Fibroblast of skin of right biceps (primary cell): ENCODE measurements at regions not wholly inside any gene's neighbourhood (a gene's known extent, or its start where the extent isn't known, plus 50 kb on each side); places are given as distances from the start of the nearest gene placed in this dataset.

Experiments
- DNase-seq: peaks from one replicate; pipeline ENCODE4 v3.0.0-alpha.2; 2013

DNA sequence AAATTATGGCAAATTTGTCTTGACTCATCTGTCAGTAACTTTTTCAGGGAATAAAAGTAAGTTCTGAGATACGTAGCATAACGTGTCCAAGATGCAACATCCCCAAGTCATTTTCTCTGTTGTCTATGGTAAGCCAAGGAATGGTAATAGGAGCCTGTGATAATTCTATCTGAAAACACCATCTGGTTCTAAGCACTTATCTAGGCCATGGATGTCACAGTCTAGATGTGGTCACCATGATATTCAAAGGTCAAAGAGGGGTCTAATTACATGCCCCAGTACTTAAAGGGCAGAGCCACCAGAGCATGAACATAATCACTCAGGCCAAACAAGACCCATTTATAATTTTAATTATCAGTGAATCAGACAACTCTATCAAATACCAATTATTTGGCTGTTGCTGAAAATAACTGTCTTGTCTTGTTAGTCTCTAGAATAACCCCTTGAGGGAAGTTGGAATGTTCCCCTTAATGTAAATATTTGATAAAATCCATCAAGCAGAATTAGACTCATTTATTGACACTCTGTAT, 225.1 kb upstream of the MPPED2 start:
- no peak for DNase-seq

DNA sequence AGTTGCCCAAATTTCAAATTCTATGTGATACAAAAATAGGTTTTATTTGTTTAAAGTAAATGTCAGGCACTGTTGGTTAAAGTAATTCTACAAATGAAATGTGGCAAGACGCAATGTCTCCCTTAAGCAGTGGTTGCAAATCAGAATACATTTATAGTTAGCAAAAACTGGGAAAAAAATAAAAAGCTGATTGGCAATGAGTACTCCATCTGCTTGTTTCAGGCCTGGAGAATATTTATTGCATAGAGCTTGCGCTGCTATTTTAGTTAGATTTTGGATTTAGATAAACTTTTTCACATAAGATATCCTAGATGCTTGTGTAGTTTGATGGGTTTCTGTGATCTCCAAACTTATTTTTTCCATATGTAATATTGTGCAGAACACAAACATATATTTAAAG, 224.0 kb upstream of the MPPED2 start:
- no peak for DNase-seq

DNA sequence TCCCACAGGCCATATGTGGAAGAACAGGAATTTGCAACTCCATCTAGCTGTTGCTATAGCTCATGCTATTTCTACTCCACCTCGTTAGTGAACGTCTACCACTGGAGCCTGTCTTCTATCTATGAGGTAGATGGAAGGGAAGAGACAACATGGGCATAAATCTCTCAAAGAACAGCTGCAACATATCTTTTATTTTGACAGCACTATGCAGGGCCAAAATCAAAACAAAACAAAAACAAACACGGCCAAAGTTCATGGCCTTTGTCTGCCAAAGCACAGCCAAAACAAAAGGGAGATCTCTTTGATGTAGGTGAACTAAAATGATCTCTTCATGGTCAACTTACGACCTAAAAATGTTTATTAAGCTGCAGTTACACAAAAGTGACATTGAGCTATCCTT, 215.2 kb upstream of the MPPED2 start:
- no peak for DNase-seq

DNA sequence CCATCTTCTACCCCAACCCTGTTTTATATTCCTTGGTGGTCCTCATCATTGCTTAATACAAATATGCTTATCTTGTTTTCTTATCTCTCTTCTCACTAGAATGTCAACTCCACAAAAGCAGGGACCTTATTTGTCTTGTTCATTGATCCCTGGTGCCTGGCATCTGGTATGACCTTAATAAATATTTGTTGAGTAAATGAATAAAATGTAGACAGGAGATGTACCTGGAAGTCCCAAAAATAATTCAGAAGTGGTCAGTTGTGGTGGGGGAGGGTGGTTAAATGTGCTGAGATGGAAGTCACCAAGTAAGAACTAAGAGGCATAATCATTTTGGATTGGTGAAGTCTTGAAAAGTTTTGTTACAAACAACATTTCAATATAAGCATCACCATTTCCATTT, 214.8 kb upstream of the MPPED2 start:
- DNase-seq = no peak

DNA sequence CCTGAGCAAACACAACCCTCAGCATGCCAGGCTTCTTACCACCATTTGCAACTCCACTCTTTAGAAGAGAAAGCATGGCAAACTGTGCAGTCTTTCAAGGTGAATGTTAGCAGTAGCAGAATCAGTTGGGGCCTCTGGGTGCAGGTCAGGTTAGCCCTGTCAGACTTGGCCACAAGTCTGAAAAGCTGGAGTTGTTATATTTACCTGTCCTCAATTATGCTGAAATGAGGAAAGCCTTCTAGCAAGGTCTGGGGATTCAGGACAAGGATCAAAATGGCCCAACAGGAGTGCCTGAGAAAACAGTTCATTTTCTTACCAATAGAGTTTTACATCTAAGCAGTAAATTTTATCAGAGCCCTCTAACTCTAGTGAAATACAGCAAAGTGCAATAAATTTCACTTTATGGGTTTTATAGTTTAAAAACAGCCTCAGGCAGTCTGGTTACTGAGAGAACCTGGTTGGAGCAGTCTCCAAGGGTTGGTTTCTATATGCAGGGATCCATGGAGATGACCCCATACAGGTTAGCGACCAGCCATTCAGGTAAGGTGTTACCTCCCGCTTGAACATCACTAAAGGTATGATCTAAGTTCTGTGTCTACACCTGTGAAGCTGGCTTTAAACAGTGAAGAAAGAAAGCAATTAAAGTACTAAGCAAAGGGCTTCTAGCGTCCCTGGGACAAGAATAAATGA, 212.5 kb upstream of the MPPED2 start:
- no peak for DNase-seq

DNA sequence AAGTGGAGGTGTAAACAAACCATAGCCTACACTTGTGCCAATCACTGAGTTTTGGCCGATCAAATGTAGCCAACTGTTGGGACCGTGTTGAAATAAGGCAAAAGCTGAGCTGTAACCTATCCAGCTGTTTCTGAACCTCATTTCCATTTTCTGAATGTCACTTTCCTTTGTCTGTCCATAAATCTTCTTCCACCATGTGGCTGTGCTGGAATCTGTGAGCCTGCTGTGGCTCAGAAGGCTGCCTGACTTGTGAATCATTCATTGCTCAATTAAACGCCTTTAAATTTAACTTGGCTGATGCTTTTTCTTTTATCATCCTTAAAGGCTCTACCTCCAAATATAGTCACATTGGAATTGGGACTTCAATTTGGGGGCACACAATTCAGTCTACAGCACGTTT, 203.1 kb upstream of the MPPED2 start:
- DNase-seq = peak; percentile 86

DNA sequence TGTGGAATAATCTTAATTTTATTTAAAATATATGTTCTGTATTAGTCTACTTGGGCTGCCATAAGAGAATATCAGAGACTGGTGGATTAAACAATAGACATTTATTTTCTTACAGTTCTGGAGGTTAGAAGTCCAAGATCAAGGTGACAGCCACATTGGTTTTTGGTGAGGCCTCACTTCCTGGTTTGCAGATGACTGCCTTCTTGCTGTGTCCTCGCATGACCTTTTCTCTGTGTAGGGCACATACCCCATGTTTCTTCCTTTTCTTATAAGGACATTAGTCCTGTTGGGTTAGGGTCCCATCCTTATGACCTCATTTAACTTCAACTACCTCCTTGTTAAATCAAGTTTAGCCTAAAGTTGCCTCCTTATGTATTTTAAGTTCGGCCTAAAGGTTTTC, 202.7 kb upstream of the MPPED2 start:
- peak; percentile 10 for DNase-seq

DNA sequence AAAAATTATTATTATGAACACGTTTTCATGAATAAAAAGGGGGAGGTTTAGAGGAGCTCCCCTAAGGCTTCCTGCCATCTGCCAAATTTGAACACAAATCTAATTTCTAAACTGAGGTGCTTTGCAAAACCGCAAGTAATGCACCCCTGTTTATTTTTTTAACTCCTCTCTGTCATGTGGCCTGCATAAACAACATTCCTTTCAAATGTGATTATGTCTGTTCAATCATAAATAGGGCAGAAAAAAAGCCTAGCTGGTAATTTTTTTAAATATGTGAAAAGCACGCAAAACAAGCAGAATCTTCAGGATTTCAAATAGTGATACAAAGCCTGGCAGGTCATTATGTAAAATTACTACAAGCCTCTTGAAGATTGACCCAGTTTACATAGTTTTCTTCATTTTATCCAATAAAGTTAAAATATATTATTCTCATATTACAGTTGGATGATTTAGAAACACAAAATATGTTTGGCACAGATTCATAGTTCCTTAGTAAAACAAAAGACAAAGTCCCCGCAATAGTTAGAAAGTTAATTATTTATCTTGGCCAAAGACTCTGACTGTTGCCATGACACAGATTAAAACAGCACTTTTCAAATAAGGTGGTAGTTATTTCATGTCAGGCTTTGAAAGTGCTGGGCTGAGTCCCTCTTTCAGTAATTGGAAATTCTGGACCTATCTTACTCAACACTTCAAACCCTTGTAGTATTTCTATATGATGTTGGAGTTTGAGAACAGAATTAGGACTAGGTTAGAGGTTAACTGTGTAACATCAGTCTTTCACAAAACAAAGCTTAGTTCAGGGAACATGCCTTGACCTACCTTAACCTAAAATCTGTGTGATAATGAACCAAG, 200.3 kb upstream of the MPPED2 start:
- peak; percentile 58 for DNase-seq

DNA sequence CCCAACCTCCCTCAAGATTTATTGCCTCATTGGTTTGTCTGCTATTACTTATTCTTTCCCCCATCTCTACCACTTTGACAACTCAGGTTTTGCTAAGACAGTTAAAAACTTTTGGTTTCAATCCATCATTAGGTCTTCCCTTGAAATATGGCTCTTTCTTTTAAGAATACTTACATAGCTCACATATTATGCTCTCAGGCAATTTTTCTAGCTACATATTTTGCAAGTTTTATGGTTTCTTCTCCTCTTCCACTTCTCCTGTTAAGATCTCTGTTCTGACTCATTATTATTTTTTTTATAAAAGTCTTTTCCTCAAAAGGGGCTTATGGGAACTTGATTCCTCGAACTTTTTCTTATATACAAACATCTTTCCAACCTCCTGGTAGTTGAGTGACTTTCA, 192.4 kb upstream of the MPPED2 start:
- DNase-seq = peak; percentile 26

DNA sequence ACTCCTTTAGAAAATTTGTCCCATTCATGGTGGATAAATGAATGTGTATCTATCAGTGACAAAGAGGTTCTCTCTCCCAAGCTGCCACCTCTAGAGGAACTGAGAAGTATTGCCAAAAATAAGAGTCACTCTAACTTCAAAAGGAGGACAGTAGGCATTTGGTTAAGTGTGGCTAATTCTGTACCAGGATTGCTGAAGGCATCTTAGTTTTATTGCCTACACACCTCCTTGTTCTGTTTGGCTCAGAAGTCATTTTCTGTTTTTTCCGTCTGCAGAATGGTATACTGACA, 189.0 kb upstream of the MPPED2 start:
- no peak for DNase-seq

DNA sequence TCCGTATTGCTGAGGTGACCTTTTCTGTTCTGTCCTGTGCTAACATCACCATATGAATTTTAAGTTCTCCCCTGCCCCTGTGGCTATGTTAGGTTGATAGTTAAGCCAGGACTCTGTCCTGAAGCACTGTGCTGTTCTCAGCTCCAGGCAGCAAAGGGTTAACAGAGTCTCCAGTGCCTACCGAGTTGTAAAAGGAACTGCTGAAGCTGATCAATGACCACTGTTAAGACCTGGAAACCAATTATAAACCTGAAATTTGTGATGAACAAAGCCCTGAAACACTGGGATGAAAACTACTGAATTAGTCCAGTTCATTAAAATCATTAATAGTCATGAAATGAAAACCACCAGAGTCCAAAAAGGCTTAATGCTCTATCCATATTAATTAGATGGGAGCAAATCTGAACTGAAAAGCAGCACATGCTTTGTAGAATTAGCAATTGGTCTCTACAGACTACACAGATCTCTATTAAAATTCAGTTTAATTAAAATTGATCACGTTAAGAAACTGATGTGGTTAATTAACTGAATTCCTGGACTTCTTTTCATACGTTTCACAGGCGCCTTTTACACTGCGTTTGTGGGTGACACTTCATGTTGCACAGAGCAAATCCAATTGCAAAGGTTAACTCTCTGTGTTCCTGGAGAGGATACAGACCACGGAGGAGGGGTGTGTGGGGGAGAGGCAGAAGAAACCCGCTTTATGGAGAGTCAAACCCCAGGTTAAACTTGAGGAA, 188.5 kb upstream of the MPPED2 start:
- no peak for DNase-seq

DNA sequence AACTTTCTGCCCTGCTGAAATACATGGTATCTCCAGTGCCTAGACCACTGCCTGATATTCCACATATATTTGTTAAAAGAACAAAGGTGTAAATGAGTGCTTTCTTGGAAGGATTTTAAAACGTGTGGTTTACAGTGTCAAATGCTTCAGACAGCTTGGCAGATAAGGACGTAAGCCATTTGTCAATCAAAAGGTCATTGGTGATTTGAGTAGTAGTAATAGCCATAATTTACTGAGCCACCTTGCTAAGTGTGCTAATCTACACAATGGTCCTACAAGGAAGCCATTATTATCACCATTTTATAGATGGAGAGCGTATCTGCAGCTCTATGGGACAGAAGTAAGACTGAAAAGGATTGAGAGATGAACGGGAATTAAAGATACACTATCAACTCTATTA, 186.8 kb upstream of the MPPED2 start:
- DNase-seq = no peak

DNA sequence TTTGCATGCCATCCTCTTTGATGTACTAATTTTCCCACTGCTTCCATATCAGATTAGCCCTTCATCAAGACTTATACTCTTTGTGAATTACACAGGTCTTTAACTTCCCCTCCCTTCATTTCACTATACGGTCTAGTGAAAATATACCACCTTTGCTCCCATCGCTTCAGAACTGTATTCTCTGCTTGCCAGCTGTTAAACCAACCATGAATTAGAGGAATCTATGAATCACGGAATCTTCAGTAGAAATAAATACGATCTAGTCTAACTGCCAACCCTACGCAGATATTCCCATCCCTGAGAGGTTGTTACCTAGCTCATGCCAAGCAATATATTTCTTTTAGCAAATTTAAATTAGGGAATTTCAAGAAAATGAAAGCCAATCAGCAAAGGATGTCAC, 177.8 kb upstream of the MPPED2 start:
- no peak for DNase-seq

DNA sequence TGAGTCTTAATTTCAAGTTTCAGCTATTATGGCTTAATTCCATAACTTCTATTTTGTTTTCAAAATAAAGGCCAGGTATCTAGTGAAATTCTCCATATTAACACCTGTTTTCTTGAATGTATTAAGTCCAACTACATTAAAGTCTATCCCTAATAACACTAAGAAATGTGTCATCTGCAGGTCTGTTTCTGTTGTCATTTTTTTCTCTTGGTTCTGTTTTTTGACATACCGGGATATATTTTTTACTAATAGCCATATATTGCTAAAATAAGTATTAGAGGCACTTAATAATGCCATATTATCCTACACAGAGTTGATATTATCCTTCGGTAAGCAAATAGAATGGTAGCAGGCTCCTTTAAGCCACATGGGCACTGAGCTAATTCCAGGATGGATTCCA, 176.0 kb upstream of the MPPED2 start:
- no peak for DNase-seq

DNA sequence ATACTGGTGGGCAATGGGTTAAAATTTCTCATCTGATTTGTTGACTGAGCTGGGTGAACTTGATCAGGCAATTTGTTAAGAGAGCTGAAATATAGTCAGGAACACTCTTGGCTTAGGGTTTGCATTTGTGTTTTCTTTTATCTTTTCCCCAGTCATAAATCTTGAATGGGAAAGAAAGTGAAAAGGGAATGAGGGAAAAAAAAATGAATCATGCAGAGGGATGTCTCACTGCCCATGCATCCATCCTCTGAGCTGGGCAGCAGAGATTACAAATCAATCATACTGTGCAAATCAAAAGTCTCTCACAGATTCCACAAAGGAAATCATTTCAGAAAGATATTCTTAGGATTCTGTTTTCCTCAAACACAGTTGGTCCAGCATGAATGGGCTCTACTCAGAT, 174.2 kb upstream of the MPPED2 start:
- DNase-seq = peak; percentile 53

DNA sequence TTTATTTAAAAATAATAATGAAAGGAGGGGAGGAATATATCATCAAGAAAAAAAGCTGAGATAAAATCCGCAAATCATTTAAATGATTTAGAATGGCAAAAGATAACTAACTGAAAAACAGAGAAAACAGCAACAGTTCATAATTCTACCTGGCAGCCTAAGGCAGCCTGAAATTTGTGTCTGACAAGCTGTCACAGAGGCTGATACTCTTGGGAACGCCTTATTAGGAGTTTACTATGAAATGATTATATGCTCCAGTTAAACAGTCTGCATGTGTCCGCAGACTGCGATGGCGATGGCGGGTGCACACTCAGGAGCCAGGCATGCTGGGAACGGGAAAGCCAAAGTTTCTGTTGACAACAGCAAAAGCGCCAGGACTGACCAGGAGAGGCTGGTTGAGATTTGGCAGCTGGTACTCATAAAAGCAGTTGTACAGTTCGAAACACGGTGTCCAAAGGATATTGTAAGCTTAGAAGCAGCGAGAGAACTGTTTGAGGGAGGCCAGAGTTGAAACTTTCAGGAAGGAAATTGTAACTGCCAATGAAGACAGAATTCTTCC, 172.9 kb upstream of the MPPED2 start:
- DNase-seq = no peak

DNA sequence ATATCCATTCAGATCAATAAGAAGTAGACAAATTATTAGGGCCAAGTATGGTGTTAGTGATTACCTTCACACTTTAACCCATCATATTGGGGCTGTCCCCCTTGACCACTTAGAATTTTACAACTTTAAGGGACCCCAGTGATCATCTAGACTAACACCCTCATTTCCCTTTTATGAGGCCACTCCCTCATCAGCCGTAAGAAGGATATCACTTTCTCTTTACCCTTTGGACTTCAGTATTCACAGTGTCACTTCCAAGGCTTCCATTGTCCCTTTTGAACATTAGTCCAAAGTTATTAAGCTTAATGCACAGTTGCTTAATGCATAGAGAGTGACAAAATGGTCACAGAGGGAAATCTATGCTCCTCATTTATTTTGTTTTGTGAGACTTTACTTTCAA, 172.4 kb upstream of the MPPED2 start:
- no peak for DNase-seq

DNA sequence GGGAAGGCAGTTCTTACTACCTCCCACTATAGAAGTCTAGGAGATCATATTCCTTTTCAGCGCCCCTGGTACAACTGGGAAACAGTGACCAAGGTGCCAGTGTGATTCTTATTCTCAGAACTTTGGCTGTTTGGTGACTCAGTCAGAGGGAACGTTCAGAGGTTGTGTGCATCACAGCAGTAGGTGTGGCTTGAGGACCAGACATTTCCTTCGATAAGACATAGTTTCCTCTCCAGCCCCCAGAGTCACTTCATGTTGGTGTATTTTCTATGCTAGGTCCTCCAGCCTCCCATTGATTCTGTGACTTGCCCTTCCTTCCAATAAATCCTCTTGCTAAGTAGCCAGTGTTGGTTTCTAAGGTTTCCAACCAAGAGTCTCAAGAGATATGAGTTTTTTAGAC, 171.9 kb upstream of the MPPED2 start:
- DNase-seq = peak; percentile 46

DNA sequence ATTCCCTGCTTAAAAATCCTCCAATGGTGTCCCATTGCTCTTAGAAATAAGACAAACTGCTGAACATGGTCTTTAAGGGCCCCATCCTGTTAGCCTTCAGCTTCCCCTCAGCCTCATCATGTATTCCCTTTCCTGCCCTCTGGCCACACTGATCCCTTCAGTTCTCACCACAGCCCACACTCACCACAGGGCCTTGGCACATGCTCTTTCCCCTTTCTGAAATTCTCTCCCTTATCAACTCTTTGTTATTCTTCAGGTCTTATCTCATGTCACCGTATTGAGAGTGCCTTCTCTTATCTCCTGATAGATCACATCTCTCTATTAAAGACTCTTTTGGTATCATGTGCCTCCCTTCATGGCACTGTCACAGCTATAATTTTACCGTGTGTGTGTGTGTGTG, 167.8 kb upstream of the MPPED2 start:
- no peak for DNase-seq

DNA sequence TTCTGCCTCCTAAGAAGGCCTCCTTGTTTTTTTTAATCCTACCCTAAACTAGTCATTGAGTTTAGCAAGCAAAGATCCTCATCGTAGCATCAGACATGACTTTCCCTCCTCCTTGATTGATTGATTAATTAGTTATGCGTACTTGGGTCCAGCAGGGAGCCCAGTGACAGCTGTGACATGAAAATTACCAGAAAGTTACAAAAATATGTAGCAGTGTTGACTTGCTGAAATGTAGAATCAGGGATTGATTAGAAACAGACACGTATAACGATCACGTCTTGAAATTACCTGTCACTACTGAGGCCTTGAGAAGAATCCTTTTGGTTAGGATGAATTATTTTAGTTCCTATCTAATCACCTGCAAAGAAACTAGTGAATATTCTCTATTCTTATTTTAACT, 167.4 kb upstream of the MPPED2 start:
- no peak for DNase-seq

DNA sequence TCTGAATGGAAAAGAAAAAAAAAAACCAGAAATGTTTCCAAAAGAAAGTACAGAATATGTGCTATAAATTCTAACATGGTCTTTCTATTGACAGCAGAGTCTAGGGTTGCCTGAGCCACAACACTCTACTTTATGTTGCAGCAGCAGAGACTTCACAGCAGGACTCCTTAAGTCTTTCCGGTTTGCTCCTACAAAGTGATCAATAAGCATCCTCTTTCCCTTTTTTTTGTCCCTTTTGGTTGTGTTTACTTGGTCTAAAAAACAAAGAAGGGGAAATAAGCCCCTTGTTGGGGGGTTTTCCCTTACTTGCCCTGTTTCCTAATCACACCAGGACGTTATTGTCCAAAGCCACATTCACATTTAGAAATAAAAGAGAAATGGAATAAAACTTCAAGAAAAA, 163.1 kb upstream of the MPPED2 start:
- DNase-seq = no peak

DNA sequence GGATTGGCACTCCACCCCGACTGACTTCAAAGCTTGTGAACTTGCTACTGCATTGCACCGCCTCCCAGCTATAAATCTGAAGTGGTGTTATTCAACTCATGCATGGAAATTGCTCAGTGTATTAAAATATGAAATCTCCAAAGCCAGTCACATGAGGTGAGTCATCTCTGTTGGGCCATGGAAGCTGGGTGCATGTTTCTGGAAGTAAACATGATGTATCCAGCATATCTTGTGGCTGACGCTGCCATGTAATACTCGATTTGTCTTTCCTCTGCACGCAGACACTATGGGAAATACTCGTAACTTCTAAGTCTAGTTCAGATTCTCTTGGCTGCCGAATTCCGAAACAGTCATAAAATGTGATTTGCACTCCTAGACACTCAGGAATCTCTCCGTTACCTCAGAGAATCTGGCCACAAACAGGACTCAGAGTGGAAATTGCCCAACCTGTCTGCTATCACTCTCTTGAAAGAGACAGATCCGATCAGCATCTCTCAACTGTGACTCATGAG, 154.9 kb upstream of the MPPED2 start:
- peak; percentile 90 for DNase-seq

DNA sequence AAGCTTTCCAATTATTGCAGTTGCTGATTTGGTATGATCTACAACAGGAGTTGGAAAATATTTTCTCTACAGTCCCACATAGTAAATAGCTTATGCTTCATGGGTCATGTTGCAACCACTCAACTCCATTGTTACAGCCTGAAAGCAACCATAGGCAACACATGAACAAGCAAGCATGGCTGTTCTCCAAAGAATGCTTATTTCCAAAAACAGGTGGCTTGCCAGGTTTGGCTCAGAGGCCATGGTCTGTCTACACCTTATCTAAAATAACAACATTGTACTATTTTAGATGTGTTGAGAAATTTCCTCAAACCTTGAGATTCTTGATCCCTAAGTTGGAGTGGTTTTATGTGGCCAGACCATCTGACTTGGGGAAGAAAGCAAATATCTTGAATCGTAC, 153.9 kb upstream of the MPPED2 start:
- peak; percentile 23 for DNase-seq
